ENCODE measurements at regions not wholly inside any gene's neighbourhood (a gene's known extent, or its start where the extent isn't known, plus 50 kb on each side); places are given as distances from the start of the nearest gene placed in this dataset.

GRCh38 chr6:167232356-167232755 is 58.8 kb upstream of the UNC93A start:
- H2BK120ac ChIP-seq (replicated peaks; ENCODE audit: low read depth, low read length), result no peak overlapping the region
- H4K91ac ChIP-seq (replicated peaks; ENCODE audit: insufficient read length, low read length), result no peak overlapping the region
- H2BK5ac ChIP-seq (ENCODE audit: low read depth, low read length), result no peak overlapping the region
- H4K20me1 ChIP-seq (replicated peaks in 1 of 2; ENCODE audit: control insufficient read depth in 1 of 2, insufficient read depth in 2 of 2, low read length in 2 of 2), result peaks cover 6 to 18% of the 10 kb centered on the region in 2 experiments
- peaks cover 20 to 89% of the 10 kb centered on the region in 2 experiments for H3K79me2 ChIP-seq (ENCODE audit: control insufficient read depth in 1 of 2, insufficient read depth in 2 of 2, low read length in 2 of 2)
- no peaks in the 10 kb centered on the region for H3K27me3 ChIP-seq (replicated peaks in 1 of 4; ENCODE audit: control insufficient read depth in 3 of 4, extremely low read depth in 1 of 4, insufficient read depth in 3 of 4, low read length in 3 of 4)
- no peak overlapping the region for H3K4me3 ChIP-seq (ENCODE audit: extremely low read depth in 1 of 4, insufficient read depth in 2 of 4, low read depth in 3 of 4, low read length in 4 of 4)
- H2AK5ac ChIP-seq (ENCODE audit: low read depth, low read length), result no peak overlapping the region
- H3K9ac ChIP-seq (replicated peaks in 1 of 4; ENCODE audit: extremely low read depth in 1 of 4, low read depth in 3 of 4, low read length in 3 of 4), result no peak overlapping the region
- H4K5ac ChIP-seq (ENCODE audit: insufficient read length, low read depth, low read length), result no peak overlapping the region
- CTCF ChIA-PET (ENCODE audit: partially characterized antibody), result interaction anchor here (1.0 to 6.2 kb wide), 2 partner anchors 12 to 15 kb away, joined by 3 to 28 read pairs; no protein-coding TSS in a partner anchor
- H3K79me1 ChIP-seq (ENCODE audit: low read depth, low read length), result peaks cover 4% of the 10 kb centered on the region
- H3K36me3 ChIP-seq (ENCODE audit: control insufficient read depth in 2 of 4, insufficient read depth in 4 of 4, low read length in 3 of 4), result peaks cover 0 to 36% (median 21%) of the 10 kb centered on the region in 4 experiments; a peak in 5 of 8 replicates
- 90% methylated on average over 3 of the region's 3 CpGs; no CpG with 5 or more reads in 1 of the 2 experiments for WGBS, 2 experiments (ENCODE audit: extremely low coverage in 1 of 2, insufficient coverage in 1 of 2, insufficient read length in 1 of 2, insufficient replicate concordance in 2 of 2, low coverage in 1 of 2, low lambda C conversion rate in 2 of 2, missing lambda C conversion rate in 1 of 2)
- H3K9me3 ChIP-seq (ENCODE audit: insufficient read depth in 2 of 2, low read depth in 1 of 2, low read length in 1 of 2), result no peaks in the 10 kb centered on the region
- FAIRE-seq (no peak), DNase-seq (ENCODE audit: low read depth in 1 of 2, low spot score in 2 of 2) (peak in 1 of 2 experiments; percentile 11)
- no peak overlapping the region for H2BK20ac ChIP-seq (ENCODE audit: low read length)
- no peak overlapping the region for H2BK15ac ChIP-seq (ENCODE audit: low read length)
- H3K56ac ChIP-seq (replicated peaks; ENCODE audit: insufficient read length, low read depth, low read length), result no peak overlapping the region
- no peak overlapping the region for H3K18ac ChIP-seq (ENCODE audit: extremely low read depth, low read length)
- POLR2A ChIA-PET (ENCODE audit: partially characterized antibody), result no interaction called here
- no peak overlapping the region for H4K8ac ChIP-seq (ENCODE audit: extremely low read depth, insufficient read depth, low read length)
- H3K23me2 ChIP-seq (ENCODE audit: low read depth, low read length), result peaks cover 3% of the 10 kb centered on the region
- H3K4me2 ChIP-seq (ENCODE audit: insufficient read depth in 1 of 2, low read depth in 2 of 2, low read length in 2 of 2), result peak overlapping the region in 1 of 2 experiments; percentile 97; a peak in 2 of 4 replicates
- no peak overlapping the region for H2AFZ ChIP-seq (ENCODE audit: low read length)
- H3K27ac ChIP-seq (ENCODE audit: low read depth, low read length), result no peak overlapping the region
- no peak overlapping the region for H2BK12ac ChIP-seq (ENCODE audit: low read depth, low read length)
- peaks cover 4 to 29% (median 14%) of the 10 kb centered on the region in 4 experiments for H3K4me1 ChIP-seq (replicated peaks in 1 of 4; ENCODE audit: control insufficient read depth in 3 of 4, insufficient read depth in 4 of 4, low read length in 3 of 4)
- H3K23ac ChIP-seq (ENCODE audit: insufficient read length), result no peak overlapping the region
- no peak overlapping the region for H3K14ac ChIP-seq (ENCODE audit: insufficient read length)
- TF ChIP-seq CHD2 (IDR thresholded peaks at IDR 0.05; ENCODE audit: low read length) (no peak), SP1 (IDR thresholded peaks at IDR 0.05; ENCODE audit: low read depth, low read length) (no peak), CREB1 (IDR thresholded peaks at IDR 0.05) (no peak), SRF (IDR thresholded peaks at IDR 0.05; ENCODE audit: low read depth, low read length) (no peak), TAF1 (IDR thresholded peaks at IDR 0.05; ENCODE audit: low read depth, low read length) (no peak), HDAC6 (IDR thresholded peaks at IDR 0.05; ENCODE audit: low read depth, low read length) (no peak), SIN3A (conservative IDR thresholded peaks at IDR 0.05 in 1 of 2, IDR thresholded peaks at IDR 0.05 in 1 of 2; ENCODE audit: low read depth in 1 of 2, low read length in 2 of 2) (no peak), POU5F1 (IDR thresholded peaks at IDR 0.05; ENCODE audit: low read depth, low read length) (no peak)
- no peak overlapping the region for H3K4ac ChIP-seq (replicated peaks; ENCODE audit: insufficient read length, low read depth, low read length)

Measured in H1 (cell line).